ENCODE measurements at regions not wholly inside any gene's neighbourhood (a gene's known extent, or its start where the extent isn't known, plus 50 kb on each side); places are given as distances from the start of the nearest gene placed in this dataset.

DNA sequence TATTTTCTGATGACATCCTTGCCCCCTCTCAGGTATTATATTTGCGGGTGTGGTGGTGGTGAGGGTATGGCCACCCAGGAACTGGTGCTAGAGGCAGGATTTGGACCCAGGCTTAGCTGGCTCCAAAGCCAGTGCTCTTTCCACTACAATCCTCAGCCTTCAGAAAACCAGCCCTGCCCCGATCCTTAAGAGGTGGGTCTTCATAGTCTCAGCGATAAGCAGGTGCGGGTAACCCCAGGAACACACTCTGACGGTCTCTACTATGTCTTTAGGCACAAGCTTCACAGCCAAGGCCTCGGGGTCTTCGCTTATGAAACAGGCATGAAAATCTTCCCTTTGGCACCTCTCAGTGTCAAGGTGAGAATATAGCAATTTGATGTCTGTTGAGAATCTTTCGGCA, 169.3 kb downstream of the FGF18 start:
- Histone ChIP-seq H3K36me3 (ENCODE audit: control insufficient read depth in 5 of 5, insufficient read depth in 5 of 5, low read length in 5 of 5) (no peaks in the 10 kb centered on the region), H3K4me3 (ENCODE audit: low read depth in 1 of 5, low read length in 5 of 5) (no peak overlapping the region), H3K27me3 (ENCODE audit: control insufficient read depth in 5 of 5, insufficient read depth in 4 of 5, low read length in 5 of 5) (peaks cover 0 to 3% (median 0%) of the 10 kb centered on the region in 5 donors), H3K9me3 (ENCODE audit: control insufficient read depth in 5 of 5, low read length in 5 of 5) (no peaks in the 10 kb centered on the region), H3K9ac (ENCODE audit: low read length in 5 of 5) (no peak overlapping the region), H3K27ac (ENCODE audit: low read depth, low read length) (no peak overlapping the region), H3K4me1 (ENCODE audit: control insufficient read depth in 5 of 5, insufficient read depth in 5 of 5, low read length in 5 of 5) (no peaks in the 10 kb centered on the region)

DNA sequence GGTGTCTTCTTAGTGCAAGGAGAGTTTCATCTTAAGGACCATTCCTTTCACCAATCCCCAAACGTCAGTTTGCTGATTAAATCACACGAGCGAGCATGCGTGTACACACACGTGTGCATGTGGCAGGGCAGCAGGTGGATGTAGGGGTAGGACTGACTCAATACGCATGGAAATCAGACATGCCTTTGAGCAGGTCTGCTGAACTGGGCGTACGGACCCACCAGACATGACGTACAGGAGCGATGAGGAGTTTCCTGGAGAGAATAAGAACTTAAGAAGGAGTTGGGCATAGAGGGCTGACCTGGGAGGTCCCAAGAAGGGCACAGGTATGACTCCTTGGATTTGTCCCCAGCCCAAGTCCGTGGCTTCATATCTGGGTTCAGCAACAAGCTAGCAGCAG, 170.0 kb downstream of the FGF18 start:
- Histone ChIP-seq H3K4me1 (ENCODE audit: control insufficient read depth in 5 of 5, insufficient read depth in 5 of 5, low read length in 5 of 5) (no peaks in the 10 kb centered on the region), H3K27ac (ENCODE audit: low read depth, low read length) (no peak overlapping the region), H3K4me3 (ENCODE audit: low read depth in 1 of 5, low read length in 5 of 5) (no peak overlapping the region), H3K9ac (ENCODE audit: low read length in 5 of 5) (no peak overlapping the region), H3K27me3 (ENCODE audit: control insufficient read depth in 5 of 5, insufficient read depth in 4 of 5, low read length in 5 of 5) (peaks cover 0 to 3% (median 0%) of the 10 kb centered on the region in 5 donors), H3K36me3 (ENCODE audit: control insufficient read depth in 5 of 5, insufficient read depth in 5 of 5, low read length in 5 of 5) (no peaks in the 10 kb centered on the region), H3K9me3 (ENCODE audit: control insufficient read depth in 5 of 5, low read length in 5 of 5) (no peaks in the 10 kb centered on the region)

GRCh38 chr5:171592076-171592475, 172.6 kb downstream of the FGF18 start:
- H3K9me3 ChIP-seq (ENCODE audit: control insufficient read depth in 5 of 5, low read length in 5 of 5): no peaks in the 10 kb centered on the region
- H3K4me1 ChIP-seq (ENCODE audit: control insufficient read depth in 5 of 5, insufficient read depth in 5 of 5, low read length in 5 of 5): peaks cover 0 to 11% (median 0%) of the 10 kb centered on the region in 5 donors
- H3K27ac ChIP-seq (ENCODE audit: low read depth, low read length): no peak overlapping the region
- peaks cover 0 to 3% (median 0%) of the 10 kb centered on the region in 5 donors for H3K27me3 ChIP-seq (ENCODE audit: control insufficient read depth in 5 of 5, insufficient read depth in 4 of 5, low read length in 5 of 5)
- H3K36me3 ChIP-seq (ENCODE audit: control insufficient read depth in 5 of 5, insufficient read depth in 5 of 5, low read length in 5 of 5): no peaks in the 10 kb centered on the region
- no peak overlapping the region for H3K9ac ChIP-seq (ENCODE audit: low read length in 5 of 5)
- H3K4me3 ChIP-seq (ENCODE audit: low read depth in 1 of 5, low read length in 5 of 5): no peak overlapping the region

DNA sequence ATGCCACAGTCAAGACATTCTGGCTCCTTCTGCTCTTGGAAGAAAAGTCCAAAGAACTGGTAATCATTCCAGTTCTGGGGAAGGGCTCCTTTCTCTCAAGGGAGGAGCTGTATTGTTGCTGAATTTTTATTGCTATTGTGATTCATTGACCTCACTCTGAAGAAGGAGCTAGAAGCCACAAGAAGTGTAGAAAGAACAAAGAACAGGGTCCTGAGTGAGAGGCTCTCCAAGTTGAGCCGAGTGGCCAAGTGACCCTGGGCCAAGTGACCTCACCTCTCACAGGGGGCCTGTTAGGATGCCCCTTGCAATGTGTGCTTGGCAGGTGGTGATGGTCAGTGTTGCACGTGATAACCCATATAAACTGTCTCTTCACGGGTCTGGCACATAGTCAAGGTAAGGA, 173.3 kb downstream of the FGF18 start:
- H3K36me3 ChIP-seq (ENCODE audit: control insufficient read depth in 5 of 5, insufficient read depth in 5 of 5, low read length in 5 of 5): no peaks in the 10 kb centered on the region
- peaks cover 0 to 11% (median 0%) of the 10 kb centered on the region in 5 donors for H3K4me1 ChIP-seq (ENCODE audit: control insufficient read depth in 5 of 5, insufficient read depth in 5 of 5, low read length in 5 of 5)
- H3K27ac ChIP-seq (ENCODE audit: low read depth, low read length): no peak overlapping the region
- H3K27me3 ChIP-seq (ENCODE audit: control insufficient read depth in 5 of 5, insufficient read depth in 4 of 5, low read length in 5 of 5): peaks cover 0 to 3% (median 0%) of the 10 kb centered on the region in 5 donors
- H3K4me3 ChIP-seq (ENCODE audit: low read depth in 1 of 5, low read length in 5 of 5): no peak overlapping the region
- H3K9ac ChIP-seq (ENCODE audit: low read length in 5 of 5): no peak overlapping the region
- no peaks in the 10 kb centered on the region for H3K9me3 ChIP-seq (ENCODE audit: control insufficient read depth in 5 of 5, low read length in 5 of 5)

DNA sequence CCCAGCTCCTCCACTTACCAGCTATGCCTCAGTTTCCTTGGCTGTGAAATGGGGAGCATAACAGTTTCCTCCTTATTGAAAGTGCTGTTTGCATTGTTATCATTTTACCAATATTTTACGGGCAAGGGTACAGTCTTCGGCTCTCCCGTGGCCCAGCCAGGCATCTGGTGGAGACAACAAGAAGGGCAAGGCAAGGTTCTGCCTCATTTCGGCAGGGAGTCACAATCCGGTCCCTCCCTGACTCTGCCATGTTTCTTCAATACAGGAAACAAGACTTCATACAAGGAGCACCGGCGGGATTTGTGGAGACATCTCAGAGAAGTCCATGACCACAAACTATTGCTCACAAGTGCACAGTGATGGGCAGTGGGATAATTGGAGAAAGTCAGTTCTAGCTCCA, 174.0 kb downstream of the FGF18 start:
- Histone ChIP-seq H3K36me3 (ENCODE audit: control insufficient read depth in 5 of 5, insufficient read depth in 5 of 5, low read length in 5 of 5) (no peaks in the 10 kb centered on the region), H3K9ac (ENCODE audit: low read length in 5 of 5) (no peak overlapping the region), H3K27me3 (ENCODE audit: control insufficient read depth in 5 of 5, insufficient read depth in 4 of 5, low read length in 5 of 5) (peaks cover 0 to 3% (median 0%) of the 10 kb centered on the region in 5 donors), H3K27ac (ENCODE audit: low read depth, low read length) (no peak overlapping the region), H3K4me3 (ENCODE audit: low read depth in 1 of 5, low read length in 5 of 5) (no peak overlapping the region), H3K9me3 (ENCODE audit: control insufficient read depth in 5 of 5, low read length in 5 of 5) (no peaks in the 10 kb centered on the region), H3K4me1 (ENCODE audit: control insufficient read depth in 5 of 5, insufficient read depth in 5 of 5, low read length in 5 of 5) (peaks cover 0 to 11% (median 0%) of the 10 kb centered on the region in 5 donors)

- Histone ChIP-seq H3K4me1 (ENCODE audit: control insufficient read depth in 5 of 5, insufficient read depth in 5 of 5, low read length in 5 of 5) (peaks cover 0 to 11% (median 0%) of the 10 kb centered on the region in 5 donors), H3K9ac (ENCODE audit: low read length in 5 of 5) (no peak overlapping the region), H3K27ac (ENCODE audit: low read depth, low read length) (no peak overlapping the region), H3K27me3 (ENCODE audit: control insufficient read depth in 5 of 5, insufficient read depth in 4 of 5, low read length in 5 of 5) (peaks cover 0 to 3% (median 0%) of the 10 kb centered on the region in 5 donors), H3K4me3 (ENCODE audit: low read depth in 1 of 5, low read length in 5 of 5) (no peak overlapping the region), H3K9me3 (ENCODE audit: control insufficient read depth in 5 of 5, low read length in 5 of 5) (no peaks in the 10 kb centered on the region), H3K36me3 (ENCODE audit: control insufficient read depth in 5 of 5, insufficient read depth in 5 of 5, low read length in 5 of 5) (no peaks in the 10 kb centered on the region)
Measured at GRCh38 chr5:171593976-171594375, 174.5 kb downstream of the FGF18 start.

- Histone ChIP-seq H3K9me3 (ENCODE audit: control insufficient read depth in 5 of 5, low read length in 5 of 5) (no peaks in the 10 kb centered on the region), H3K4me3 (ENCODE audit: low read depth in 1 of 5, low read length in 5 of 5) (no peak overlapping the region), H3K4me1 (ENCODE audit: control insufficient read depth in 5 of 5, insufficient read depth in 5 of 5, low read length in 5 of 5) (peaks cover 0 to 11% (median 3%) of the 10 kb centered on the region in 5 donors), H3K27ac (ENCODE audit: low read depth, low read length) (no peak overlapping the region), H3K36me3 (ENCODE audit: control insufficient read depth in 5 of 5, insufficient read depth in 5 of 5, low read length in 5 of 5) (no peaks in the 10 kb centered on the region), H3K27me3 (ENCODE audit: control insufficient read depth in 5 of 5, insufficient read depth in 4 of 5, low read length in 5 of 5) (peaks cover 0 to 4% (median 3%) of the 10 kb centered on the region in 5 donors), H3K9ac (ENCODE audit: low read length in 5 of 5) (no peak overlapping the region)
Measured at GRCh38 chr5:171595401-171595800, 176.0 kb downstream of the FGF18 start.

- no peak overlapping the region for H3K9ac ChIP-seq (ENCODE audit: low read length in 5 of 5)
- no peaks in the 10 kb centered on the region for H3K36me3 ChIP-seq (ENCODE audit: control insufficient read depth in 5 of 5, insufficient read depth in 5 of 5, low read length in 5 of 5)
- H3K4me1 ChIP-seq (ENCODE audit: control insufficient read depth in 5 of 5, insufficient read depth in 5 of 5, low read length in 5 of 5): peaks cover 0 to 15% (median 3%) of the 10 kb centered on the region in 5 donors
- H3K4me3 ChIP-seq (ENCODE audit: low read depth in 1 of 5, low read length in 5 of 5): no peak overlapping the region
- peaks cover 0 to 4% (median 0%) of the 10 kb centered on the region in 5 donors for H3K27me3 ChIP-seq (ENCODE audit: control insufficient read depth in 5 of 5, insufficient read depth in 4 of 5, low read length in 5 of 5)
- H3K9me3 ChIP-seq (ENCODE audit: control insufficient read depth in 5 of 5, low read length in 5 of 5): no peaks in the 10 kb centered on the region
- no peak overlapping the region for H3K27ac ChIP-seq (ENCODE audit: low read depth, low read length)
Measured at GRCh38 chr5:171595801-171596231, 176.4 kb downstream of the FGF18 start.

GRCh38 chr5:171596391-171596878, 177.0 kb downstream of the FGF18 start:
- Histone ChIP-seq H3K9ac (ENCODE audit: low read length in 5 of 5) (no peak overlapping the region), H3K4me3 (ENCODE audit: low read depth in 1 of 5, low read length in 5 of 5) (no peak overlapping the region), H3K9me3 (ENCODE audit: control insufficient read depth in 5 of 5, low read length in 5 of 5) (no peaks in the 10 kb centered on the region), H3K27me3 (ENCODE audit: control insufficient read depth in 5 of 5, insufficient read depth in 4 of 5, low read length in 5 of 5) (peaks cover 0 to 4% (median 0%) of the 10 kb centered on the region in 5 donors), H3K27ac (ENCODE audit: low read depth, low read length) (no peak overlapping the region), H3K4me1 (ENCODE audit: control insufficient read depth in 5 of 5, insufficient read depth in 5 of 5, low read length in 5 of 5) (peaks cover 0 to 16% (median 3%) of the 10 kb centered on the region in 5 donors), H3K36me3 (ENCODE audit: control insufficient read depth in 5 of 5, insufficient read depth in 5 of 5, low read length in 5 of 5) (no peaks in the 10 kb centered on the region)

GRCh38 chr5:171597946-171598640, 178.6 kb downstream of the FGF18 start:
- H3K4me3 ChIP-seq (ENCODE audit: low read depth in 1 of 5, low read length in 5 of 5): no peak overlapping the region
- H3K27ac ChIP-seq (ENCODE audit: low read depth, low read length): no peak overlapping the region
- H3K9ac ChIP-seq (ENCODE audit: low read length in 5 of 5): no peak overlapping the region
- H3K36me3 ChIP-seq (ENCODE audit: control insufficient read depth in 5 of 5, insufficient read depth in 5 of 5, low read length in 5 of 5): no peaks in the 10 kb centered on the region
- peaks cover 0 to 4% (median 0%) of the 10 kb centered on the region in 5 donors for H3K27me3 ChIP-seq (ENCODE audit: control insufficient read depth in 5 of 5, insufficient read depth in 4 of 5, low read length in 5 of 5)
- peaks cover 0 to 16% (median 3%) of the 10 kb centered on the region in 5 donors for H3K4me1 ChIP-seq (ENCODE audit: control insufficient read depth in 5 of 5, insufficient read depth in 5 of 5, low read length in 5 of 5)
- H3K9me3 ChIP-seq (ENCODE audit: control insufficient read depth in 5 of 5, low read length in 5 of 5): no peaks in the 10 kb centered on the region

Data from subcutaneous abdominal adipose tissue (tissue), 5 donors.